SH-SY5Y (cell line): ENCODE measurements at regions not wholly inside any gene's neighbourhood (a gene's known extent, or its start where the extent isn't known, plus 50 kb on each side); places are given as distances from the start of the nearest gene placed in this dataset.

Source experiments
- GATA2 ChIP-seq: IDR thresholded peaks from 2 replicates; pipeline ENCODE4 v1.6.1; 2011; ENCODE audit warnings: mild to moderate bottlenecking, low read depth, low read length
- GATA3 ChIP-seq: IDR thresholded peaks from 2 replicates; pipeline ENCODE4 v1.6.1; 2011; ENCODE audit warnings: low read depth, mild to moderate bottlenecking, low read length, moderate library complexity

- TF ChIP-seq GATA2, result no peak
- TF ChIP-seq GATA3, result no peak
Measured at GRCh38 chr12:27161458-27162228, 79.3 kb upstream of the C12orf71 start.
